ENCODE measurements at regions not wholly inside any gene's neighbourhood (a gene's known extent, or its start where the extent isn't known, plus 50 kb on each side); places are given as distances from the start of the nearest gene placed in this dataset.

DNA sequence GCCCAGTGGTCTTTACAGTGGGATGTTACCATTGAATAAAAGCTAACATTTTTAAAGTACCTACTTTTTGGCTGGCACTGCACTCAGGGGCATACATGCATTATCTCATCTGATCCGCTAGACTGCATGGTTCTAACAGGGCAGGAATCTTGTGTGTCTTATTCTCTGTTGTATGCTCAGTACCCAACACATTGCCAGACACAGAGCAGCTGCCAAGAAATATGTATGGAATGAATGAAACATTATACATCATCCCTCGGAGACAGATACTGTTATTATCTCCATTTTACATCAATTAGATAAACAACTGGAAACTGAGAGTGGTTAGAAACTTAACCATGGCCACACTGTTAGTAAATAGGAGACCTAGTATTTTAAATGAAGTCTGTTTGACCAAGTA lies 74.1 kb upstream of the CDH11 start:
- TF ChIP-seq, protein P1, sequence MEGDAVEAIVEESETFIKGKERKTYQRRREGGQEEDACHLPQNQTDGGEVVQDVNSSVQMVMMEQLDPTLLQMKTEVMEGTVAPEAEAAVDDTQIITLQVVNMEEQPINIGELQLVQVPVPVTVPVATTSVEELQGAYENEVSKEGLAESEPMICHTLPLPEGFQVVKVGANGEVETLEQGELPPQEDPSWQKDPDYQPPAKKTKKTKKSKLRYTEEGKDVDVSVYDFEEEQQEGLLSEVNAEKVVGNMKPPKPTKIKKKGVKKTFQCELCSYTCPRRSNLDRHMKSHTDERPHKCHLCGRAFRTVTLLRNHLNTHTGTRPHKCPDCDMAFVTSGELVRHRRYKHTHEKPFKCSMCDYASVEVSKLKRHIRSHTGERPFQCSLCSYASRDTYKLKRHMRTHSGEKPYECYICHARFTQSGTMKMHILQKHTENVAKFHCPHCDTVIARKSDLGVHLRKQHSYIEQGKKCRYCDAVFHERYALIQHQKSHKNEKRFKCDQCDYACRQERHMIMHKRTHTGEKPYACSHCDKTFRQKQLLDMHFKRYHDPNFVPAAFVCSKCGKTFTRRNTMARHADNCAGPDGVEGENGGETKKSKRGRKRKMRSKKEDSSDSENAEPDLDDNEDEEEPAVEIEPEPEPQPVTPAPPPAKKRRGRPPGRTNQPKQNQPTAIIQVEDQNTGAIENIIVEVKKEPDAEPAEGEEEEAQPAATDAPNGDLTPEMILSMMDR (IDR thresholded peaks at IDR 0.05): no peak
- TF ChIP-seq EZH2 (IDR thresholded peaks at IDR 0.05; ENCODE audit: borderline replicate concordance, insufficient read depth, low read depth, low read length, poor library complexity, severe bottlenecking): no peak
